ENCODE measurements at regions not wholly inside any gene's neighbourhood (a gene's known extent, or its start where the extent isn't known, plus 50 kb on each side); places are given as distances from the start of the nearest gene placed in this dataset.
A peak's percentile ranks its signal among the peaks of the same experiment; 100 is the strongest.

DNA sequence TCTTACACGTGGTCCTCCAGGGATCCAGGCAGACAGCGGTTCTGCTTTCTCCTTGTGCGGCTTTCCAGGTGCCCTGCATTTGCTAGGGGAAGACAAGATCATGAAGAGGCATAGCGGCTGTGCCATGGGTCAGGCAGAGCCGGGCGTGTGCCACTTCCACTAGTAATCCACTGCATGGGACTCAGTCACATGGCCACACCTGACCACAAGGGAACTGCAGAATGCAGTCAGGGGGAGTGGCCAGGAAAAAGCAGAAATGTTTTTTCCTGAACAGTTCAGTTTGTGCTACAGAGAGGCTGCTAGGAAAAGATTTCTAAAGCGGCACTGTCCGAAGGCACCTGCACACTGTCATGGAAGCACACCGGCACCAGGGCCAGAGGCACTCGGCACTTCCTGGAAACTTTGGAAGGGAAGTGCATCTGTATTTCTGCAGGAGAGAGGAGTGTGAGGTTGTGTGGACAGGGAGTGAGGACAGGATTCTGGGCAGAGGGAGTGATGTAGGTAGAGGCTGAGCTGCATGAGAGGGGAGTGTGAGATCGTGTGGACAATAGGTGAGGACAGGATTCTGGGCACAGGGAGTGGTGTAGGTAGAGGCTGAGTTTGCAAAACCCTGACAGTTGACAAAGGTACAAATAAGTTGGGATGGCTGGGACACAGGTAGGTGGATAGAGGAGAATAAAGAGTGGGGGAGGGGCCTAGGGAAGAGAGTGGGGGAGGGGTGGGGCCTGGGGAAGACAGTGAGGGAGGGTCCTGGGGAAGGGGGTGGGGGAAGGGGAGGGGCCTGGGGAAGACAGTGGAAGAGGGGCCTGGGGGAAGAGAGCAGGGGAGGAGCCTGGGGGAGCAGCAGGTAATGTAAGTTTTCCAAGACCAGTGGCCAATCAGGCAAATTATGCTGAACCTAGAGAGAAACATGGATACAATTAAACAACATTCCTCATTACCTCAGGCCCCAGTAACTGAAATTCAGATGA, 1436.3 kb downstream of the TBC1D22A start:
- no peak overlapping the region for H3K4me3 ChIP-seq
- WGBS, 4 donors, result 59 to 70% (median 65%) methylated on average over 8 to 11 of the region's 11 CpGs
- H3K27me3 ChIP-seq, result peaks cover 11% of the 10 kb centered on the region
- peak in 1 of 7 donors; percentile 24 for DNase-seq
- no peak for TF ChIP-seq POLR2A (IDR thresholded peaks at IDR 0.05)
- TF ChIP-seq CTCF (IDR thresholded peaks at IDR 0.05), result no peak
- H3K9me3 ChIP-seq (replicated peaks in 1 of 3), result no peaks in the 10 kb centered on the region
- no peak overlapping the region for H3K27ac ChIP-seq
- H3K36me3 ChIP-seq (replicated peaks in 1 of 2), result no peaks in the 10 kb centered on the region
- no peaks in the 10 kb centered on the region for H3K4me1 ChIP-seq (replicated peaks in 1 of 2)
- intact Hi-C loops (cut with DNase I), result no loop called here

GRCh38 chr22:48197189-48197690, 1434.8 kb downstream of the TBC1D22A start:
- intact Hi-C loops (cut with DNase I), result no loop called here
- H3K4me1 ChIP-seq (replicated peaks in 1 of 2), result no peaks in the 10 kb centered on the region
- peak in 1 of 7 donors; percentile 14 for DNase-seq
- TF ChIP-seq CTCF (IDR thresholded peaks at IDR 0.05) (no peak), POLR2A (IDR thresholded peaks at IDR 0.05) (no peak)
- H3K27me3 ChIP-seq, result peaks cover 11% of the 10 kb centered on the region
- no peaks in the 10 kb centered on the region for H3K9me3 ChIP-seq (replicated peaks in 1 of 3)
- no peaks in the 10 kb centered on the region for H3K36me3 ChIP-seq (replicated peaks in 1 of 2)
- no peak overlapping the region for H3K4me3 ChIP-seq
- 58 to 88% (median 72%) methylated on average over 2 of the region's 2 CpGs for WGBS, 4 donors
- H3K27ac ChIP-seq, result no peak overlapping the region

DNA sequence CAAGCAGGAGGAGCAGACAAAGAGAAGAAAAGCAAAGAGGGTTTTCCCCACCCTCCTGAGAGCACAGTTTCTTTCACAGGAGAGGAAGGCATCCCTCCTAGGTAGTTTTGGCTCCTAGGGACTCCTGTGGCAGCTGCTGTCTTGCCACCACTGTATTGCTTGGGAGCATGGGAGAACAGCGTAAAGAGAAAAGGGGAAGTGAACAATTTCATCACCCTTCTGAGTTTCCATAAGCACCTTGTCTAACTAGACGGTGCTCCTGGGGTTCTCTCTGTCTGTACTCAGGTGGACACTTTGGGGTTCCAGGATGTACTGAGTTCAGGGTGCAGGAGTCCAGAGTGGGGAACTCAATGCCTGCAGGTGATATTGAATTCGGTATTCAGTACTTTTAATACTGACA, 1430.5 kb downstream of the TBC1D22A start:
- Histone ChIP-seq H3K27me3 (peaks cover 5% of the 10 kb centered on the region), H3K4me1 (replicated peaks in 1 of 2) (no peaks in the 10 kb centered on the region), H3K4me3 (no peak overlapping the region), H3K9me3 (replicated peaks in 1 of 3) (no peaks in the 10 kb centered on the region), H3K36me3 (replicated peaks in 1 of 2) (no peaks in the 10 kb centered on the region), H3K27ac (no peak overlapping the region)
- DNase-seq, result peak in 1 of 7 donors; percentile 7
- TF ChIP-seq CTCF (IDR thresholded peaks at IDR 0.05), result no peak
- TF ChIP-seq POLR2A (IDR thresholded peaks at IDR 0.05), result no peak
- intact Hi-C loops (cut with DNase I), result no loop called here
- WGBS, 4 donors, result 58 to 69% (median 64%) methylated on average over 3 of the region's 3 CpGs

DNA sequence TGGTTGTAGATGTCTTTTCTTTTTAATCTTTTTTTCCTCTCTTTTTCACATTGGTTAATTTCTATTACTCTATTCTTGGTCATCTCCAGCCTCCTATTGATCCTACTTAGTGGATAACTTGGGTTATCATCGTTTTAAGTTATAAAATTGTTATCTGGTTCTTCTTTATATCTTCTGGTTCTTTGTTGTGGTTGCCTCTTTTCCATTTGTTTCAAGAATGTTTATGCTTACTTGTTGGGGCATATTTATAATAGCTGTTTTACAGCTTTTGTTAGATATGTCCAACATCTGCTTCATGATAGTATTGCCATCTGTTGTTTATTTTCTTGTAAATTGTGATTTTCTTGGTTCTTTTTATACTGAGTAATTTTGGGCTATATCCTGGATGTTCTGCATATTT, 1429.6 kb downstream of the TBC1D22A start:
- 35 to 65% (median 49%) methylated on average over 1 of the region's 1 CpG for WGBS, 4 donors
- no peaks in the 10 kb centered on the region for H3K36me3 ChIP-seq (replicated peaks in 1 of 2)
- no peak overlapping the region for H3K4me3 ChIP-seq
- TF ChIP-seq CTCF (IDR thresholded peaks at IDR 0.05), result no peak
- no peak for TF ChIP-seq POLR2A (IDR thresholded peaks at IDR 0.05)
- H3K27ac ChIP-seq, result no peak overlapping the region
- intact Hi-C loops (cut with DNase I), result no loop called here
- H3K9me3 ChIP-seq (replicated peaks in 1 of 3), result no peaks in the 10 kb centered on the region
- H3K4me1 ChIP-seq (replicated peaks in 1 of 2), result no peaks in the 10 kb centered on the region
- DNase-seq, result no peak
- peaks cover 2% of the 10 kb centered on the region for H3K27me3 ChIP-seq

Measured in adrenal gland (tissue), 9 donors.